Endothelial cell of umbilical vein (primary cell): ENCODE measurements at regions not wholly inside any gene's neighbourhood (a gene's known extent, or its start where the extent isn't known, plus 50 kb on each side); places are given as distances from the start of the nearest gene placed in this dataset.

Experiments used
- CTCF ChIP-seq, 2 donors: IDR thresholded peaks; 1 replicate in 1 of 2; 2 replicates in 1 of 2; pipeline ENCODE4 v1.5.1; 2011; ENCODE audit warnings: low read length in 2 of 2, mild to moderate bottlenecking in 2 of 2, moderate library complexity in 2 of 2, control low read depth in 1 of 2, inconsistent platforms in 1 of 2, low read depth in 1 of 2; ENCODE audit not compliant: insufficient read depth in 1 of 2; ENCODE audit errors: extremely low read depth in 1 of 2
- EZH2 ChIP-seq: IDR thresholded peaks from 2 replicates; pipeline ENCODE4 v1.6.1; 2012; ENCODE audit warnings: borderline replicate concordance, low read depth, mild to moderate bottlenecking, moderate library complexity, low read length, inconsistent platforms; ENCODE audit not compliant: severe bottlenecking
- FOS ChIP-seq: IDR thresholded peaks from 2 replicates; pipeline ENCODE4 v1.6.1; 2011; ENCODE audit warnings: mild to moderate bottlenecking, low read length, moderate library complexity, borderline replicate concordance; ENCODE audit not compliant: insufficient read depth
- GATA2 ChIP-seq: IDR thresholded peaks from 2 replicates; pipeline ENCODE4 v1.7.0; 2011; ENCODE audit warnings: low read depth, mild to moderate bottlenecking, moderate library complexity, mixed read lengths, low read length; ENCODE audit not compliant: insufficient read length, insufficient read depth
- JUN ChIP-seq: IDR thresholded peaks from 2 replicates; pipeline ENCODE4 v1.6.1; 2011; ENCODE audit warnings: borderline replicate concordance, low read depth; ENCODE audit not compliant: insufficient read length, insufficient read depth
- MAX ChIP-seq: IDR thresholded peaks from 2 replicates; pipeline ENCODE4 v1.6.1; 2011; ENCODE audit not compliant: insufficient read depth, insufficient read length
- POLR2A ChIP-seq: IDR thresholded peaks from 2 replicates; pipeline ENCODE4 v1.6.1; 2012; ENCODE audit warnings: low read depth, mild to moderate bottlenecking, control low read depth, low read length
- POLR2AphosphoS5 ChIP-seq: IDR thresholded peaks from 2 replicates; pipeline ENCODE4 v1.6.1; 2012; ENCODE audit warnings: low read depth, mild to moderate bottlenecking, control low read depth, low read length, moderate library complexity; ENCODE audit not compliant: insufficient read depth

- no peak for TF ChIP-seq CTCF (IDR thresholded peaks at IDR 0.05; ENCODE audit: extremely low read depth in 1 of 2, insufficient read depth in 1 of 2, low read depth in 1 of 2, low read length in 2 of 2)
- TF ChIP-seq MAX: no peak
- no peak for TF ChIP-seq EZH2
- no peak for TF ChIP-seq POLR2AphosphoS5
- no peak for TF ChIP-seq GATA2
- no peak for TF ChIP-seq POLR2A
- TF ChIP-seq JUN: no peak
- no peak for TF ChIP-seq FOS
Measured at GRCh38 chr4:160247091-160247656, 1144.3 kb downstream of the RAPGEF2 start.
